GM19438 (cell line): ENCODE measurements at regions not wholly inside any gene's neighbourhood (a gene's known extent, or its start where the extent isn't known, plus 50 kb on each side); places are given as distances from the start of the nearest gene placed in this dataset.
"Not testable (repeated sequence)": the region's sequence is repeated elsewhere in the genome, so short reads cannot be mapped to it uniquely, and the experiment has no call there.

Experiments used
- ATAC-seq: cut with Tn5 transposase; IDR thresholded peaks from one replicate; pipeline ENCODE4 v1.9.1; 2021; ENCODE audit warnings: low read depth; ENCODE audit not compliant: unreplicated experiment

DNA sequence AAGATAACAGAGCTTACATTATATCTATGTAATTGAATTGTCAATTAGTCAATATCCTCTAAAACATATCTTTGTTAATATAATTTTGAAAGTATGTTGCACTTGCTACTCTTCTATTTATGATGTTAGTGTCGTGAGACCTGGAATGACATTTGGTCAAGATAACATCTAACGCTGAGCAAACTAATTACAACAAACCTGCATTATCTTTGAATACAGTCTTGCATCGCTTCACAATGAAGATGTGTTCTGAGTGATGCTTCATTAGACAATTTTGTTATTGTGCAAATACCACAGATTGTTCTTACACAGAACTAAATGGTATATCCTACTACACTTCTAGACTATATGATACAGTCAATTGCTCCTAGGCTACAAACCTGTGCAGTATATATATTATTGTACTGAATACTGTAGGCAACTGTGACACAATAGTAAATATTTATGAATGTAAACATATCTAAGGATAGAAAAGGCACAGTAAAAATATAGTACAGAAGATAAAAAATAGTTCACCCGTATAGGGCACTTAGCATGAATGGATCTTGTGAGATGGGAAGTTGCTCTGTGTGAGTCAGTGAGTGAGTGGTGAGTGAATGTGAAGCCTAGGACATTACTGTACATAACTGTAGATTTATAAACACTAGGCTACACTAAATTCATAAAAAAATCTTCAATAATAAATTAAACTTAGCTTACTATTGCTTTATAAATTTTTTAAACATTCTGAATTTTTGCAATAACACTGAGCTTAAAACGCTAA, 1773.8 kb downstream of the PCDH9 start:
- ATAC-seq, result no peak

DNA sequence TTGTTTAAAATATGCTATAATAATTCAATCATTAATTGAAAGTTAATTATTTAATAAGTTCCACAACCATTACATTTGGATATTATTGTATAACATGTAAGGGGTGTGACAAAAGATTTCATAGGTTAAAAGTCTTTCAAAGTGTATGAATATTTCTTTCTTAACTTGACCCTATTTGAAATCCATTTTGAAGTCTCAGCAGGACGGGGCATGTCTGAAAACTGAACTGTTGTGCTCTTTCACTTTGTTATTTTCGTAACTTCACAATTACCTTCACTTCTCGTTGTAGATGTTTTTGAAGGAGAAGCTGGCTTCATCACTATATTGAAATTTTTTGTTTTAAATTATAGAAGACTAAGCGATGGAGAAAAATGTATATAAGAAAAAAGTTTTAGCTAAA, 1775.7 kb downstream of the PCDH9 start:
- ATAC-seq, result no peak

DNA sequence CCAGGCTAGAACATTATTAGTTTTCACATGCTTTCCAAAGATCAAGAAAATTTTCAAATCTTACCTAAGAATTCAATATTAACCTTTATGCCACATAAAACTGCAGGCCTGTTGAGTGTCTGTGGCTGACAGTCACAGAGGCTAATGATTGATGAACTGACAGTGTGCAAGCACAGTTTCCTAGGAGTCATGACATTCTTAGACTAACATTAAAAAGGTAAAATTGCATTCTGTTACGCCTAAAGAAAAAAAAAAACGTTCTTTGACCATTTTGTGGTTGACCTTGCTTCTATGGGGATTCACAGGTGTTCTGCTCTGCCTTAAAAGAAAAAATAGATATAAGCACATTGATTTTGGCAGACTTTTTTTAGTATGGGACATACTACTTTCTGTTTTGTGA, 1776.2 kb downstream of the PCDH9 start:
- no peak for ATAC-seq

DNA sequence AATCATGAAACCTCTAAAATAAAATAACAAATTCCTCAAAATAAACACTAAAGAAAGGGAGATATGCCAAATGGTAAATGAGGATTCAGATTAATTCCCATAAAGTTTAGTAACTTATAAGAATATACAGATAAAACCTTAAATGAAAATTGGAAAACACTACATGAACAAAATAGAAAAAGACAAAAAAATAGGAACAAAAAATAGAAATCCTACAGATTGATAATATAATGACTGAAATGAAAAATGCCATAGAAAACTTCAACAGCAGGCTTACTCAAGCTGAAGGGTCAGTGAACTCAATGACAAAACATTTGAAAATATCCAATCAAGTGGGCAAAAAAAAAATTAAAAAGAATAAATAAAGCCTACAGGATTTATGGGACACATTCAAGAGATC, 1784.8 kb downstream of the PCDH9 start:
- ATAC-seq, result no peak

DNA sequence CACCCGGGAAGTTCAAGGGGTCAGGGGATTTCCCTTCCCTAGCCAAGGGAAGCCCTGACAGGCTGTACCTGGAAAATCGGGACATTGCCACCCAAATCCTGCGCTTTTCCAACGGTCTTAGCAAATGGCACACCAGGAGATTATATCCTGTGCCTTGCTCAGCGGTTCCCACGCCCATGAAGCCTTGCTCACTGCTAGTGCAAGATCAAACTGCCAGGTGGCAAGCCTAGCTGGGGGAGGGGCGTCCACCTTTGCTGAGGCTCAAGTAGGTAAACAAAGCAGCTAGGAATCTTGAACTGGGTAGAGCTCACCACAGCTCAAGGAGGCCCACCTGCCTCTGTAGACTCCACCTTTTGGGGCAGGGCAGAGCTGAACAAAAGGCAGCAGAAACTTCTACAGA, 1794.5 kb downstream of the PCDH9 start:
- no peak for ATAC-seq

DNA sequence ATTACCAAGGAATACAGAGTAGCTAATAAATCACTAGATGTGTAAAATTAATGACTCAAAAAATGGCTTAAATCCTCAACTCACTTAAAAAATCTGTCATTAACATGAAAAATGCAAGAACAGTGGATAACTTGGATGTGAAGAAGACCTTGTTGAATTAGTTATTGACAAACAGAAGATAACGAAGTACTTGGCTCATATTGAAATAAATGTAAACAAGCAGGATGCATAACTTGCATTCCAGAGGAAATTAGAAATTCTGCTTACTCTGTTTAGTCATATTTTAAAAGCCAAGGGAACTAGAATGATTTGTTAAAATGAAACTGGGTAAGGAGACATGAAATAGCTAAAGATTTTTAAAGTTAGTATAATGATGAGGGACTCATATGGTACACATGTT, 1812.2 kb downstream of the PCDH9 start:
- ATAC-seq, result no peak

DNA sequence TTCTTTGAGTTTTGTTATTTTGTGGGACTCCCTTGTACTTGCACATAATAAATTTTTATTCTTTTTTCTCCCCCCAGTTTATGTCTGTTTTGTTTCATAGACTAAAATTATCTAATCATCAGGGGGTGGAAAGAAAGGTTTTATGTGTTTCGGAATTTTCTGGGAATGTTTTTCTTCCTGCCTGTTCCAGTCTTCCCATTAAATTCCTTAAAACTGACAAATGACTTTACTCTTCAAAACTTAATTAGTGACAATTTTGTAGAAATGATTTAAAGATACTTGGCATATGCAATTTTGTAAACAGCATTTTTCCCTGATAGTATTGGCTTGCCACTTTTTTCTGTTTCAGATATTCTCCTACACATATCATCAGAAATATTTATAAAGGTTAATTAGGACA, 1813.4 kb downstream of the PCDH9 start:
- ATAC-seq, result no peak

DNA sequence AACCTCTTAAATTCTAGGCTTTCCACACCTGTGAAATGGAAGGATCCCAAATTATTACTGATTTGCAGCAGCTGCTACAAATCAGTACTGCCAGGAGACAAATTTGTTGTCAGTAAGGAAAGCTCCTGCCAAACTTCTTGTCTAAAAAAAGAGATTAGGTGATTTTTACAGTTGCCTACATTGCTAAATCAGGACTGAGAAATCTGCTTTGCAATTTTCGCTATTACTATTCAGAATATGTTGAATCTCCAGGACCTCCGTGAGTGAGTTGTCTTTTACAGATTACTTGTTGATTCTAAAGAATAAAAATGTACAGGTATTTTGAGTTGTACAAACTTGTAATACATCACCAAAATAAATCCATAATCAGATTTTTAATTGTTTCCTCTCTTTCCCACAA, 1815.9 kb downstream of the PCDH9 start:
- ATAC-seq, result no peak

DNA sequence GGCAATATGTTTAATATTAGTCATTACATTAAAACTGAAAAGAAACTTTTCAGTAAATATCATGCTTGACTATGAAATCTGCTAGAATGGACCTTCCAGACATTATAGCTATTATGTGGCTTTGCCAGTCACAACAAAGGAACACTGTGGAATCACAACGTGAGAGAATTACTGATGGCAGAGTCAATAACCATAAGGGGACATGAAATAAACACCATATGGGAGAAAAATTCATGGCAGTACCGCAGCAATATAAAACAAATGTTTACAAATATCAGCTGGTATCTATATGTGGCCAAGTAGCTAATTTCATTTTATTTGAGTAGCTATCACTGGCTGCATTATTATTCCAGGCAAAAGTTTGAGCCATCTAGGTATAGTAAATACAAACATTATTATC, 1818.6 kb downstream of the PCDH9 start:
- ATAC-seq, result no peak

DNA sequence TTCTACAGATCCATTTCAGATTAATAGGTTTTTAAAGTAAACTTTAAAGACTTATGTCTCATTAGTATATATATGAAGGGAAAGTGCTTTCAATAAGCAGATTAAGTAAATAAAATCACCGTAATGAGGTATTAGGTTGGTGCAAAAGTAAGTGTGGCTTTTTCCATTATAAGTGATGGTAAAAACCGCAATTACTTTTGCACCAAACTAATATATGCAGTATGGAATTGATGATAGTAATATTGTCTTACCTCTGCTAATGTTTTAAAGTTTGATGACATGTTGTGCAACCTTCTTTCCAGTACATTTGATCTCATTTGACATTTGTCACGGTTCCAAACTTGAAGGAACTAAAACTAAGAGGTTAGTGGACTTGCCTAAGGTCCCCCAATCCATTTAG, 1819.3 kb downstream of the PCDH9 start:
- no peak for ATAC-seq

DNA sequence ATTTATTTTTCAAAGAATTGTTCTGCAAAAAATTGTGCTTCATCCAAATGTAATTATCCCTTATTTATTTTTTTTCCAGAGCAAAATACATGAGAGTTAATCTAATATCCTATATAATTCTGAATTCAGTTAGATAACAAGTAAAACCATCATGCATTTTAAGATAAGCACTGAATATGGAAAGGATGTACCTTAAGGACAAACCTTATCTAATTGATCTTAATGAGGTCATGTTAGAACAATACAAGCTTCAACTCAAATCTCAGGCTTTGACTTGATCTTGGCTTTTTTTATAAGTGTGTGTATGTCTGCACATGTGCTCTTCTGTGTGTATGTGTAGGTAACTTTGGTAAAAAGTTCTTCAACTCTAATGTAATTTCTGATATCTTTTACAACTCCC, 1828.8 kb downstream of the PCDH9 start:
- ATAC-seq, result no peak

DNA sequence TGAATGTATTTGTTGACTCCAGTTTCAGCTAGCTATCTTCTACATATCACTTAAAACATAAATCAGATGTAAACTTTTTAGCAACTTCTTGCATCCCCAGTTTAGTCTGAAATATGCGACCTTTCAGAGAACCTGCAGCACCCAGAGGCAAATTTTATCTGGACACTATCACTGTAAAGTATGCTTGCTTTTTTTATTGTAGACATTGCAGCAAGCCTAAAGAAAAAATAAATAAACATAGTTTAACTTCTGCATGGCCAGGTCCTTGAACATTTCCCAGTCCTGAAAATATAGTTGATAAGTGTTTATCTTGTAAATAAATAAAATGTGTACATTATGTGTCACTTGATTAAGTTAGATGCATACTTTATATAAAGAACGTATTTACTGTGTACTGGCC, 1829.4 kb downstream of the PCDH9 start:
- ATAC-seq, result no peak

DNA sequence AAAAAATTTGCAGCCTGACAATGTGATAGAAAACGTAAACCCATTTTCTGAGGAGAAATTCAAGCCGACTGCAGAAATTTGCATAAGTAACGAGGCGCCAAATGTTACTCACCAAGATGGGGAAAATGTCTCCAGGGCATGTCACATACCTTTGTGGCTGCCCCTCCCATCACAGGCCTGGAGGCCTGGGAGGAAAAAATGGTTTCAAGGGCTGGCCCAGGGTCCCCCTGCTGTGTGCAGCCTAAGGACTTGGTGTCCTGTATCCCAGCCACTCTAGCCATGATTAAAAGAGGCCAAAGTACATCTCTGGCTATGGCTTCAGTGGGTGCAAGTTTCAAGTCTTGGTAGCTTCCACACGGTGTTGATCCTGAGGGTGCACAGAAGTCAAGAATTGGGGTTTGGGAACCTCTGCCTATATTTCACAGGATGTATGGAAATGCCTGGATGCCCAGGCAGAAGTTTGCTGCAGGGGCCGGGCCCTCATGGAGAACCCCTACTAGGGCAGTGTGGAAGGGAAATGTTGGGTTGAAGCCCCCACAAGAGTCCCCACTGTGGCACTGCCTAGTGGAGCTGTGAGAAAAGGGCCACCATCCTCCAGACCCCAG, 1842.3 kb downstream of the PCDH9 start:
- no peak for ATAC-seq

DNA sequence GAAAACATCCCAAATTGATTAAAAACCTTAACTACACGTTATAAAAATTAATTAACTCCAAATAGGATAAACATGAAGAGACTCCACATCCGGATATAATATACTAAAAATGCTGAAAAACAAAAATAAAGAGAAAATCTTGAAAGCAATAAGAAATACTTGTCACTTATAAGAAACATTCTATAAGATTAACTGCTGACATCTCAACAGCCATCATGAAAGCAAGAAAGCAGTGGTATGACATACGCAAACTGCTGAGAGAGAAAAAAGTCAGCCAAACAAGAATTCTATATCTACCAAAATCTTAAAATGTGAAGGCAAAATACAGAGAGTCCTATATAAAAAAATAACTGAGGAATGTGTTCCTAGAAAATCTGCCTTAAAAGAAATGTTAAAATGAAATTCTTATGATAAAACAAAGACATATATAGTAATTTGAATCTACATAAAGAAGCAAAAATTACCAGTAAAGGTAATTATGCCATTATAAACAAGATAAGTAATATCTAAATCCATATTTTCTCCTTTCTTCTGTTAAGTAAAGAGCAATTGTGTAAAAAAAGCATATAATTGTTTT, 1851.1 kb downstream of the PCDH9 start:
- no peak for ATAC-seq

DNA sequence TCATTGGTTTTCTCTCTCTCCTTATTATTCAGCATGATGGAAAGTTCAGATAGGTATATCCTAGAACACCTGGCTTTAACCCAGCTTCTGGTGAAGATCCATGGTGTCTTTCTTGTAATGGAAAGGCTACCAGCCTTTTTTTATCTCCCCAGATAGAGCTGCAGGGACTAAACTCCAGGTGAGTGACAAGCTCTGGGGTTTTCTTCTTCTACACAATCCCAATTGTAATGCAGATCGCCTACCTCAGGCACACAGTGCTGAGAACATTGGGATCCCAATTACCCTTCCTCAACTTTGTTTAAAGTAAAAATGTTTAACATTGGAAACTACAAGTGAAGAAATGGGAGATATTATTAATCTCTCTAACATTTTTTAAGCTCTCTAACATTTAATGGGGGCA, 1851.7 kb downstream of the PCDH9 start:
- ATAC-seq, result no peak

DNA sequence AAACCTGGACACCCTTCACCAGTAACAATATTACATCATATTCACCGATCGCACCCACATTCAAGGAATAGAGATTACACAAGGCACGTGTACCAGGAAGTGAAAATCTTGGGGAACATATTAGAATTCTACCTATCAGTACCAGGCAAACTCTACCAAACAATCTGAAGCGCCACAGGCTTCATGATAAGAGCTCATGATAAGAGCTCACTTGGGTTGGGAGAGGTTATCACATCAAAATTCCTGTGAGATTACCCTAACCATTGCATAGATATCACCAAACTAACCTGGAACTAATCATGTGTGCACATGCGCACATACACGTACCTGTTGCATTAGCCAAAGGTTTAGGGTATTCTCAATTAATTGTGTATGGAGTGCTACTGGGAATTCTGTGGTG, 1861.3 kb downstream of the PCDH9 start:
- no peak for ATAC-seq

DNA sequence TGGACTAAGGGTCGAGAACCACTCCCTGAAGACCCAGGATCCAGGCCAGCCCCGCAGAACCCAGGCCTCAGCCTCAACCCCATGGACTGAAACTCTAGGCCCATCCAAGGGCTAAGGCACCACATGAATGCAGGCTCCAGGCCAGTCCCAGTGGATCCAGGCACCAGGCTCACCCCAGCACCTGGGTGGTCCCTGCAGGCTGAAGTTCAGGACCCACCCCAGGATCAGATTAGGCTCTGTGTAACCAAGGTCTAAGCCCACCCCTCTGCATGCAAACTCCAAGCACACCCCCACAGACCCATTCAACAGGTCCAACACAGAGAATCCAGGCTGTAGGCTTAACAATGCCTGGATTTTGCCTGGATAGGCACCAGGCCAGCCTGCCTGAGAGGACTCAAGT, 1876.2 kb downstream of the PCDH9 start:
- no peak for ATAC-seq

DNA sequence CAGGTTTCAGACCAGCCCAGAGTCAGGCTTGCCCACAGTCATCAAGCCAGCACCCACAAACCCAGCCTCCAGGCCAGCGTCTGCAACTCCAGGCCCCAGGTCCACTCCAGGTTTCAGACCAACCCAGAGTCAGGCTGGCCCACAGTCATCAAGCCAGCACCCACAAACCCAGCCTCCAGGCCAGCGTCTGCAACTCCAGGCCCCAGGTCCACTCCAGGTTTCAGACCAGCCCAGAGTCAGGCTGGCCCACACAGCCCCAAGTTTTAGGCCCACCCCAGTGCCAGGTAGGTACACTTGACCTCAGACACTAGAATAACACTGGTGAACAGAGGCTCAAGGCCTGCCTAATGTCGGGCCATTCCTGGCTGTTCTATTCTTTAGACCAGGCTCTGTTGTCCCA, 1877.0 kb downstream of the PCDH9 start:
- ATAC-seq, result not testable (repeated sequence)

DNA sequence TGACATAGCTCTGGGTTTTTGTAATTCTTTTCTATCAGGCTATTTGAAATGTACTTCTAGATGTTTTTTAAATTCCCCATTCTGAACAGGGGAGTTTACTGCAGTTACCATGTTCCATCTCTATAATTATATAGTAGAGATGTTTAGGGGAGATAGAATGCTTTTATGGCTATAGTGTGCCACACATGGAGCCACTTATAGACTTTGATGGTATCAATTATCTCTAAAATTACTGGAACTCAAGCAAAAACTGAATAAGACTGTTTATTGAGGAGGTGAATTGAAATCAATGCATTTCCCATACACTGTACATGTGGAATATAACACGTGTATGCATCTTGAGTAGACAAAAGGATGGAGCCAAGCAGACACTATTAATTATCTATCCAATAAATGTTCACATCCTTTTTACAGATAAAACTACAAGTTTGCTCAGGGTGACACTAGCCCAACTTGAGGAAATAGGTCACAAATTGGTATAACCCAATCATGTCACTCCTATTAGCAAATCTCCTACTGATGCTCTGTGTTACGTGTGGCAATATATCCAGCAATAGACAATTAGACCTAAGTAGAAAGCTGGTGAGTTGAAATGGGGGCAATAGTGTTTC, 1882.6 kb downstream of the PCDH9 start:
- ATAC-seq, result no peak

DNA sequence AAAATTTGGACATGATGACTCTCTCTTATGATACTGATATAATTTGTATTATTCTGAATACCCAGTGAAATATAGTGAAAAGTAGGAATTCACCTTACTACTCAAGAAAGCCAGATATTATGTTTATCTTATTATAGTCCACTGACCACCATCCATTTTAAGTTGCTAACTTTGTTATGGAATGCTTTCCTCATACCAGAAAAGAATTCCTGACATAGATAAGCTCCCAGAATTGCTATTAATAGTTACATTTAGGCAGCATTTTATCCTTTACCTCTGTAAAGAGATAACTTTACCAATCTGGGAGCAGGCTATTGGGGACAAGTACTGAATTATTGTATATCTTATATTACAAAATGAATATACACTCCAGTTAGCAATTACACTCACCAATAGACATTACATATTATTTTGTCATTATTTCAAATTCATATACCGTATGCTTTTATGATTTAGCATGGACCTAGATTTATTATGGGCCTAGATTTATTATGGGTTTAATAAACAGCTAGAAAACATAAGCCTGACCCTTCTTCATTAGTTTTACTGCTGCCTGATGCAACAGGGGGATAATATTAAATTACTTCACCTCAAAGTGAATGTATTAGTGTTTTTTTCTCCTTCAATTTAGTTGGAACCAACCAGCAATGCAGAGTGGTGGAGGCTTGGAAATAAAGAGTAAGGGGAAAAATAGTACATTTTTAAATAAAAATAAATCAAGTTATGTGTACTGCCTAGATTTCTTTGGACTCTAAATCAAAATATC, 1886.1 kb downstream of the PCDH9 start:
- no peak for ATAC-seq
